HG03432 (cell line): ENCODE measurements at regions not wholly inside any gene's neighbourhood (a gene's known extent, or its start where the extent isn't known, plus 50 kb on each side); places are given as distances from the start of the nearest gene placed in this dataset.
A peak's percentile ranks its signal among the peaks of the same experiment; 100 is the strongest.

Experiments
- ATAC-seq: cut with Tn5 transposase; IDR thresholded peaks from one replicate; pipeline ENCODE4 v1.9.1; 2021; ENCODE audit warnings: mild to moderate bottlenecking, moderate library complexity; ENCODE audit not compliant: unreplicated experiment

DNA sequence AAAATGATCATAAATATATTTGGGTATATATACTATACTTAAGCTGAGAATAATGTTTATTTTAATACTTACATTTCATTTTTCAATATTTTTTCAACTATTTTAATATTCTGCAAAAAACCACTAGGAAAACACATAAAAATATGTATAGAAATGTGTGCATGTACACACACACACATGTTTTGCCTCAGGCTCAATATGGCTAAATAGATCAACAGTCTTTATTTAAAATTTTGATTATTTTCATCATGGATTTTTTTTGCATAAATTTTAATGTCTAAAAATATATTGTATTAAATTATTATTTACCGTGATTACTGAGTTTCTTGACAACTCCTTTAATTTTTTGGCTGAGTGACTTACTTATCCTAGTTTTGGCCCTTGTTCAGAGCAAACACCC, 846.5 kb downstream of the DHX35 start:
- ATAC-seq = no peak

DNA sequence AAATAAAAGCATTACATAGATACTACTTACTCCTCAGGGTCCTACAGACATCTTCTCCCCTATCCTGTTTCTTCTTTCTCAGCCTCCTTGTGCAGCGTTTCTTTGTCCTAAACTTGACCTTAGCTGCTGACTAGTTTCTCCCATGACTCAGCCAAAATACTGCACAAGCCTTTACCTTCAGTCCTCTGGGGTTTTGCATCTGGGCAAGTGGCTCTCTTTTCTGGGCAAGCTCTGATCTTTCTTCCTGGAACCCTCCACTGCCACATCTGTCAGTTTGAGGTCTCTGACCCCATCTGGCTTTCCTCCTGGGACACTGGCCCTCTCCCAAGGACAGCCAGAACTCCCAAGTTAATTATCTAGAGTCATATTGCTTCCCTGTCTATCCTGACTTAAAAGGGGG, 838.4 kb downstream of the DHX35 start:
- peak; percentile 70 for ATAC-seq

DNA sequence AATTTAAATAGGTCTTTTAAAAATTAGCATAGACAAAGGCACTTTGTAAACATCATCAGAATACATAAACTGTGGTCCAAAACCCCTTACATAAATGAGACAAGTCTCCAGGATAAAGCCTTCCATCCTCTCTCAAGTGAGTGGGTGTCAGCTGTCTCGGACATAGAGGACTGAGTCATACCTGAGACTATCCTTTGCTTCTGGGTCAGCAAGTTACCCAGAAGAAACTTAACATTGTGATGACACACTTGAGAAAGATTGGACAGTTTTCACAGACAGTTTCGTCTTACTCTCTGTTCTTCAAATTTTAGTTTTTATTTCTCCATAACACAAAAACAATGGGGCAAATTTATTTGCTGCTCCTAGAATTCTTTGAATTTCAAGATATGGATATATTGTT, 838.0 kb downstream of the DHX35 start:
- ATAC-seq = peak; percentile 84

GRCh38 chr20:39799366-39799965, 837.3 kb downstream of the DHX35 start:
- ATAC-seq = no peak

- no peak for ATAC-seq
These were observed 833.5 kb downstream of the DHX35 start for GRCh38 chr20:39795401-39796272.

DNA sequence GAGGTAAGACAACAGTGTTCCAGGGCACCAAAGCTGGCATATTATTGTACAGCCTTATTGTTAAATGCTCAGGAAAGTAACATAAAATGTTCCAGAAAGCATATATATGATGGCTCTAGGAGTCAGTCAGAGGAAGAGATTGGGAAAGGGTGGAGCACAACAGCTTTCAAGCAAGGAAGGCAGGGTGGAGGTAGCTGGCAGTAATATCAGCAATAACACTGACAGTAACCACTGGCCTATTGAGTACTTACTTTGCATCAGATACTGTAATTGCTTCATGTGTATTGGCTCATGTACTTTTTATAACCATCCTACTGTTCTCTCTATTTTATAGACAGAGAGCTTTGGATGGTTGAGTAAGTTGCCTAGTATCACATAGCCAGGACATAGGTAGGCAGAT, 830.2 kb downstream of the DHX35 start:
- ATAC-seq = no peak

DNA sequence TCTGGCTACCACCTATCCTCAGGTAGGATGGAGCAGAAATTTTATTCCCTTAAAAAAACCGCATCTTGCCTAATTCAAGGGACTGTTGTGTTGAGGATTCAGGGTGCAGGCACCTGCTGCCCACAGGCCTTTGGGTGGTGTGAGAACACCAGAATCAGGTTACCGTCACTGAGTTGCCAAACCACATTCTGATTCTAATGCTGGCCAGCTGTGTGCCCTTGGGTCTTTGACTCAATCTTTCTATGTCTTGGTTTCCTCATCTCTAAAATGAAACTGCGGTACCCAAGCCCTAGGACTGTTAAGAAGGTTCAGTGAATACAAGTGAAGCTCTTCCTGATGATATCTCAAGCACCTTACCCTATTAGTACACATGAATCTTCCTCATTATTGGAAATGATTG, 827.3 kb downstream of the DHX35 start:
- no peak for ATAC-seq

GRCh38 chr20:39785252-39785917, 823.2 kb downstream of the DHX35 start:
- ATAC-seq = no peak

DNA sequence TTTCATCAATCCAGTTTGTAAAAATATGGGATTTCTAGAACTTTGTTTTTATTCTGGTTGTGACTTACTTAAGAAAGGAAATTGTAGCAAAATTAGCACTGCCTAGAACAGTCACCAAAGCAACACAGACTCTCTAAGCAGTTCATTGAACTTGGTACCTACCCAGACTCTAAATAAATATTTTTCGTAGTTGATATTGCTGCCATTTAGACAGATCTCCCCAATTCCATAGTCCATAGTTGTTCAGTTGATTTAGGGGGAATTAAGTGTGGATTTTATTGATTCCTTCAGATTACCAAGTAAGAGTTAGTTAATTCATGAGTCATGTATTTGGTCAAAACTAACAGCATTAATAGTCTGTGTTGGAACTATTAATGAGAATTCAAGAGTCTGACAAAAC, 822.5 kb downstream of the DHX35 start:
- no peak for ATAC-seq

DNA sequence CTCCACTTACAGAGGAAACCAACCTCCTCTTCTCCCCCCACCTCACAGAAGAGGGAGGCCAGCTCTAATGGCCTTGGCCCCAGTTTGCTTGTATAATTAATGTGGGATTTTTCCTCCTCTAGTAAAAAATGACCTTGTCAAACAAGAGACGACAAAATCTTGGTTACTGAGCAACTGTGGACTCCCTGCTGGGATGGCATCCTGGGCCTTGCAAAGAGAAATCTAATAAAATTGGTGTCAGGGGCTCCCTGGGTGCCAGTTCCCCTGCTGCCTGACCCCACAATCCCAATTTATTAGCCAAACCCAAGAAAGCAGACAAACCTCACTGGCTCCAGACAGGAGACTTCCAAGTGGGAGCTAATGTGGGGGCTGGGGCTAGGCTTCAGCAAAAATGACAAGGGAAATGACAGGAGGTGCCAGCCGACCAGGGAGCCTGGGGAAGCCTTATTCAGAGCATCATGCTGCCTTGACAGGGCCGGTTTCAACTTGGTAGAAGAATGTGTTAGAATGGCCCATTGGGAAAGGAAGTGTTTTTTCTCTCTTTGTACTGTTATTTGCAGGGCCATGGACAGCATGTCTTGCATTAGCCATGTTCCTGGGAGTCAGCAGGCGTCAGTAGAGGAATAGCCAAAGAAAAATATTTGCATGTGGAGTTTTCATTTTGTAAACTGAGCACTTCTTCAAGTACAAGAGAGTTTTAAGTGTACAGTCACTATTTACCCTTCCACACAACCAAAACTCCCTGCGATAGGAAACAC, 816.9 kb downstream of the DHX35 start:
- no peak for ATAC-seq

DNA sequence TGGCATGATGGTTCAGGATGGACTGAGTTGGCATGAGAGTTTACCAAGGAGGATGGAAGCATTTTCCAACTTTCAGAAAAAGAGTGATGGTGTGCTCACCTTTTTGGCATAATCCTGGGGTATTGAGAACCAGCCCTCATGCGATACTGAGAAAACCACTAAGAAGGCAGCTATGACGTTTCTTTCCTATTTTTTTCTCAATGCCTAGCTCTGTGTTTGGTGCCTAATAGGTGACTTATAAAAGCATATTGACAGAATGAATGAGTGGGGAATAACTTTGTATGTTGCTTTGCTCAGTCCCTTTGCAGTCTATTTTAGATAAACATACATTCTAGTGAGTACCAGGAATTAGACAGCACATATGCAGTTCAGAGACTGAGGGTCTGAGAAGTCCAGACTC, 816.3 kb downstream of the DHX35 start:
- ATAC-seq = peak; percentile 60

DNA sequence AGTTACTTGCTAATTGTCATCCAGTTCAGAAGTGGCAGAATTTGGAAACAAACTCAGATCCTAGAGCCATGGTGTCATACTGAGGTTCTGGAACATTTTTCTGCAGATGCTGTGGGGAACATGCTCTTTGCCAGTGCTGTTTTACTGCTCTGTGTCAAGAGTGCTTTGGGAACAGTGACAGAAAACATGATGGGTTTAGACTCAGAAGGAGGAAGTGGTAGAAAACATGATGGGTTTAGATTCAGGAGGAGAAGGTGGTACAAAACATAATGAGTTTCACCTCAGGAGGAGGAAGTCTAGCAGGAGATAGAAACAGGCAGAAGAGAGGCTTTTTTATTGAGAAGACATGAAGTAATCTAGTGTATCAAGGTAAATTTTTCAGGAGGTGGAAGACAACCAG, 815.5 kb downstream of the DHX35 start:
- no peak for ATAC-seq

DNA sequence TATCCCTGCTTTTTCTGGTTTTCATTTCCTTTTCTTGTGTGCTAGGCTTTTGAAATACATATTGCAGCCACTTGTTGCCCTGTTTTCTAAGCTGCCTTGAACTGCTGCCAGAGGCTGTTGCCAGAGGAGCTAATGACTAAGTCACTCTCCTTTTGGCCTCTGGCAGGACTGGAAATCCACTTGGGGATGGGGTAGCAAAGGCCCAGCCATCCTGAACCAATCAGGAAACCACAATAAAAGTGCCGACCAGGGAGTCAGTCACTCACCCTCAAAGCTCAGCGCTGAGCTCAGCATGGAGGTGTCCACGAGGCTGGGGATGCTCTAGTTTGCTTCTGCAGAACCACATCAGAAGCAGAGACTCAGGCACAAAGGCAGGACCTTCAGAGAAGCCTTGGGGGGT, 813.0 kb downstream of the DHX35 start:
- ATAC-seq = no peak

DNA sequence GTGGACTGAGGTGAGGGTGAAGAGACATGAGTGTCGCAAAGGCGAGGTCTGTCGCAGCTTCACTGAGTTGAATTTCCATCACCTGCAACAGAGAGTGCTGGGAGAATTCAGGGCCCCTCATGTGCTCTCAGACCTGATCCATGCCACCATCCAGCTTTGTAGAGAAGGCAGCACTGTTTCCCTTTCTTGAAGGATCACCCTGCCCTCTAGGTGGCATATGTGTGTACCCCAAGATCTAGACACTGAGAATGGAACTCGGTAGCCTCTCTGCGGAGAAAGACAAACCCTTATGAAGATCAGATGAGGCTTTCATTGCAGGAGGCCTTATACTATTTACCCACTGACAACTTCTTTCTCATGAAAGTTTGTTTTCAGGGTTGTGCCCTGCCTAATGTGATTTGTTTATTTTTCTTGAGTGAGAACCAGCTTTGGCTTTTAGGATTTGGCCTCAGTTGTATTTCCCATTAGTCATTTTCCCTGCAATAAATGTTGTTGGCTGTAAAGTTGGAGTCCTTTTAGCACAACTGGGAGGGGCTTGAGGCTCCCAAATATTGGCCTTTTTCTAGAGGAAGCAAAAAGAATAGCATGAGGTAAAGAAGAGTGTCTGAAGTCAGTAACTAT, 811.3 kb downstream of the DHX35 start:
- no peak for ATAC-seq

- ATAC-seq = no peak
These were observed 805.2 kb downstream of the DHX35 start for GRCh38 chr20:39767352-39767751.

GRCh38 chr20:39766333-39766732, 804.2 kb downstream of the DHX35 start:
- ATAC-seq = no peak

DNA sequence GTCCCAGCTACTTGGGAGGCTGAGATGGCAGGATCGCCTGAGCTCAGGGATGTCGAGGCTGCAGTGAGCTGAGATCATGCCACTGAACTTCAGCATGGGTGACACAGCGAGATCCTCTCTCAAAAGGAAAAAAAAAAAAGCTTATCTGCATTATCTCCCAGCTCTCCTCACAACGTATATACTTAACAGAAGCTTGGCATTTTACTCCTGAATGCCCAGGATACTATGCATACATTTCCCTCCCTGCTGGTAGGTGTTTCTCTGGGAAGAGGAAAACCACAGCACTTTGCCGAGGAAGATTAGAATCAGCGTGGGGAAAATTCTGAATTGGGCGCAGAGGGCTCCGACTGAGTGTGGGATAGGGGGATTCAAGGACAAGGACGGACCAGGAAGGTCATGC, 800.6 kb downstream of the DHX35 start:
- no peak for ATAC-seq

- ATAC-seq = no peak
These were observed 796.7 kb downstream of the DHX35 start for GRCh38 chr20:39758876-39759275.

DNA sequence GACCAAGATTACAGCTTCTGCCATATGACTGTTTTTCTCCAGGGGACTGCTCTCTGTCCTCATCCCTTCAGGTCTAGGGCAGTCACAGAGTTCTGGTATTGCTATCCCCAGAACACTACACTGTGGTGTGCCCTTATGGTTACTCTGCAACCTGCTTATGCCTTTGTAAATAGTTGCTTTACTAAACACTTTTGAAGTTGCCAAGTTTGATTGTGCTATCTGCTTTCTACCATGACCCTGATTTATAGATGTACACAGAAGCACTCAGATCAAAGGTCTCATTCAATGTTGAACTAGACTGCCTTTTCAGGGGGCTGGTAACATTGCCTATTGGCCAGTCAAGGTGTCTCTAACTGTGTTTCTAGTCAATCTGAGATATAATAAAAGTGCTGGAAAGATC, 794.7 kb downstream of the DHX35 start:
- no peak for ATAC-seq

GRCh38 chr20:39756369-39756768, 794.2 kb downstream of the DHX35 start:
- ATAC-seq = no peak
